WTC11 (cell line): ENCODE measurements at regions not wholly inside any gene's neighbourhood (a gene's known extent, or its start where the extent isn't known, plus 50 kb on each side); places are given as distances from the start of the nearest gene placed in this dataset.

Experiments used
- TF ChIP-seq, protein P1 (sequence below): fragments of 200-600 bp; IDR thresholded peaks from 2 replicates; pipeline ENCODE4 v1.8.0; 2022; ENCODE audit warnings: antibody characterized with exemption
- TF ChIP-seq, protein P2 (sequence below): sonication (generic); formaldehyde crosslinking; IDR thresholded peaks from 2 replicates; pipeline ENCODE4 v1.8.1; 2022; ENCODE audit warnings: low read depth, mild to moderate bottlenecking, moderate library complexity, missing genetic modification reagents, borderline replicate concordance

DNA sequence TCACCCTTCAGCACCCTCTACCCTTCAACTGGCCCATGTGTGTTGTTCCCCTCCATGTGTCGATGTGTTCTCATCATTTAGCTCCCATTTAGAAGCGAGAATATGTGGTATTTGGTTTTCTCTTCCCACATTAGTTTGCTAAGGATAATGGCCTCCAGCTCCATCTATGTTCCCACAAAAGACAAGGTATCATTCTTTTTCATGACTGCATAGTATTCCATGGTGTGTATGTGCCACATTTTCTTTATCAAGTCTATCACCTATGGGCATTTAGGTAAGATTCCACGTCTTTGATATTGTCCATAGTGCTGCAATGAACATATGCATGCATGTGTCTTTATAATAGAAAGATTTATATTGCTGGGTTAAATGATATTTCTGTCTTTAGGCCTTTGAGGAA, 325.1 kb upstream of the ADAMTS16 start:
- TF ChIP-seq, protein P1, sequence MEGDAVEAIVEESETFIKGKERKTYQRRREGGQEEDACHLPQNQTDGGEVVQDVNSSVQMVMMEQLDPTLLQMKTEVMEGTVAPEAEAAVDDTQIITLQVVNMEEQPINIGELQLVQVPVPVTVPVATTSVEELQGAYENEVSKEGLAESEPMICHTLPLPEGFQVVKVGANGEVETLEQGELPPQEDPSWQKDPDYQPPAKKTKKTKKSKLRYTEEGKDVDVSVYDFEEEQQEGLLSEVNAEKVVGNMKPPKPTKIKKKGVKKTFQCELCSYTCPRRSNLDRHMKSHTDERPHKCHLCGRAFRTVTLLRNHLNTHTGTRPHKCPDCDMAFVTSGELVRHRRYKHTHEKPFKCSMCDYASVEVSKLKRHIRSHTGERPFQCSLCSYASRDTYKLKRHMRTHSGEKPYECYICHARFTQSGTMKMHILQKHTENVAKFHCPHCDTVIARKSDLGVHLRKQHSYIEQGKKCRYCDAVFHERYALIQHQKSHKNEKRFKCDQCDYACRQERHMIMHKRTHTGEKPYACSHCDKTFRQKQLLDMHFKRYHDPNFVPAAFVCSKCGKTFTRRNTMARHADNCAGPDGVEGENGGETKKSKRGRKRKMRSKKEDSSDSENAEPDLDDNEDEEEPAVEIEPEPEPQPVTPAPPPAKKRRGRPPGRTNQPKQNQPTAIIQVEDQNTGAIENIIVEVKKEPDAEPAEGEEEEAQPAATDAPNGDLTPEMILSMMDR, result no peak
- TF ChIP-seq, protein P2, sequence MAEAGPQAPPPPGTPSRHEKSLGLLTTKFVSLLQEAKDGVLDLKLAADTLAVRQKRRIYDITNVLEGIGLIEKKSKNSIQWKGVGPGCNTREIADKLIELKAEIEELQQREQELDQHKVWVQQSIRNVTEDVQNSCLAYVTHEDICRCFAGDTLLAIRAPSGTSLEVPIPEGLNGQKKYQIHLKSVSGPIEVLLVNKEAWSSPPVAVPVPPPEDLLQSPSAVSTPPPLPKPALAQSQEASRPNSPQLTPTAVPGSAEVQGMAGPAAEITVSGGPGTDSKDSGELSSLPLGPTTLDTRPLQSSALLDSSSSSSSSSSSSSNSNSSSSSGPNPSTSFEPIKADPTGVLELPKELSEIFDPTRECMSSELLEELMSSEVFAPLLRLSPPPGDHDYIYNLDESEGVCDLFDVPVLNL (CRISPR knock-in tag), result no peak
